ENCODE measurements at regions not wholly inside any gene's neighbourhood (a gene's known extent, or its start where the extent isn't known, plus 50 kb on each side); places are given as distances from the start of the nearest gene placed in this dataset.
"Not testable (repeated sequence)": the region's sequence is repeated elsewhere in the genome, so short reads cannot be mapped to it uniquely, and the experiment has no call there.

DNA sequence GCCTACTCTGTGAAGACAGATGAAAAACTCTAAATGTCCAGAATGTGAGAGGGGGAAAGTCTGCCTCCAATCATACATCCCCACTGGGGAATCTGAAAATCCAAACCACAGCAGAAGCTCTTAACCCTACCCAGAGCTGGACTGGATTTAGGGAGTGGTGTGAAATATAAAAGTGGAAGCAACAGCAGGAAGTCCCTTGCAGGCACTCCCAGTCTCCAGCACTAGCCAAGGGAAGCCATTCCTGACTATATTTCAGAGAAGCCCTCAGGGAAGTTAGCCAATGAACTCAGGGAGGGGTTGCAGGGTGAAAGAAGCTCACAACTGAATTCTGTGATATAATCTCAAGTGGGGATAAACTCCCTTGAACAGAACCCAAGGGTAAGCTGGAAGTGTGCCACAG, 51.5 kb downstream of the CRPPA start:
- Histone ChIP-seq H3K9me3 (ENCODE audit: control insufficient read depth, low read length) (no peaks in the 10 kb centered on the region), H3K4me1 (ENCODE audit: control insufficient read depth, insufficient read depth, low read length) (peaks cover 8% of the 10 kb centered on the region), H3K36me3 (ENCODE audit: control insufficient read depth, insufficient read depth, low read length) (no peaks in the 10 kb centered on the region), H3K27me3 (ENCODE audit: control insufficient read depth, insufficient read depth, low read length, poor library complexity, severe bottlenecking) (no peaks in the 10 kb centered on the region), H3K4me3 (ENCODE audit: insufficient read depth, low read depth, low read length) (no peak overlapping the region), H3K27ac (ENCODE audit: insufficient read depth, low read depth, low read length, poor library complexity, severe bottlenecking) (no peak overlapping the region)

DNA sequence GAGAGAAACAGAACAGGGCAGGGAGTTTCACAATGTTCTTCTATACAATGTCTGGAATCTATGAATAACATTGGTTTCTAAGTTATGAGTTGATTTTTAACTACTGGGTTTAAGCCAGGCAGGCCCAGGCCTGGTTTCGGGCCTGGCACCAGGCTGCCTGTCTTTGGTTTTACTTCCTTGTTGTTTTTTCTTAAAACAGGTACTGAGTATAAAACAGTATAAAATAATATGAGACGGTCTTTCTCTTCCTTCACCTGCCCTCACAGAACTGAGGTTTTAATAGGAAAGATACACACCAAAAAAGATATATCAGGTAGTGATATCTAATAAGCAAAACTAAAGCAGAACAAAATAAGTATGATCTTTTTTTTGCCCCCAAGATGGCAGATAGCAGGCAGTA, 52.0 kb downstream of the CRPPA start:
- not testable (repeated sequence) for H3K27me3 ChIP-seq (ENCODE audit: control insufficient read depth, insufficient read depth, low read length, poor library complexity, severe bottlenecking); H3K9me3 ChIP-seq (ENCODE audit: control insufficient read depth, low read length); H3K4me1 ChIP-seq (ENCODE audit: control insufficient read depth, insufficient read depth, low read length); H3K4me3 ChIP-seq (ENCODE audit: insufficient read depth, low read depth, low read length); H3K36me3 ChIP-seq (ENCODE audit: control insufficient read depth, insufficient read depth, low read length); H3K27ac ChIP-seq (ENCODE audit: insufficient read depth, low read depth, low read length, poor library complexity, severe bottlenecking)
- WGBS, 2 experiments, result 89 to 100% methylated on average over 1 of the region's 2 CpGs

- WGBS, 2 experiments, result 86 to 93% methylated on average over 3 of the region's 3 CpGs
- H3K27ac ChIP-seq (ENCODE audit: insufficient read depth, low read depth, low read length, poor library complexity, severe bottlenecking), result no peak overlapping the region
- peaks cover 8% of the 10 kb centered on the region for H3K4me1 ChIP-seq (ENCODE audit: control insufficient read depth, insufficient read depth, low read length)
- H3K36me3 ChIP-seq (ENCODE audit: control insufficient read depth, insufficient read depth, low read length), result no peaks in the 10 kb centered on the region
- H3K4me3 ChIP-seq (ENCODE audit: insufficient read depth, low read depth, low read length), result no peak overlapping the region
- H3K9me3 ChIP-seq (ENCODE audit: control insufficient read depth, low read length), result no peaks in the 10 kb centered on the region
- H3K27me3 ChIP-seq (ENCODE audit: control insufficient read depth, insufficient read depth, low read length, poor library complexity, severe bottlenecking), result no peaks in the 10 kb centered on the region
Measured at GRCh38 chr7:16368885-16369284, 52.5 kb downstream of the CRPPA start.

GRCh38 chr7:16367115-16367514, 54.2 kb downstream of the CRPPA start:
- Histone ChIP-seq H3K4me1 (ENCODE audit: control insufficient read depth, insufficient read depth, low read length) (peaks cover 8% of the 10 kb centered on the region), H3K4me3 (ENCODE audit: insufficient read depth, low read depth, low read length) (no peak overlapping the region), H3K36me3 (ENCODE audit: control insufficient read depth, insufficient read depth, low read length) (no peaks in the 10 kb centered on the region), H3K27me3 (ENCODE audit: control insufficient read depth, insufficient read depth, low read length, poor library complexity, severe bottlenecking) (no peaks in the 10 kb centered on the region), H3K27ac (ENCODE audit: insufficient read depth, low read depth, low read length, poor library complexity, severe bottlenecking) (no peak overlapping the region), H3K9me3 (ENCODE audit: control insufficient read depth, low read length) (no peaks in the 10 kb centered on the region)
- WGBS, 2 experiments, result 86% methylated on average over 1 of the region's 1 CpG; no CpG with 5 or more reads in 1 of the 2 experiments

- Histone ChIP-seq H3K36me3 (ENCODE audit: control insufficient read depth, insufficient read depth, low read length) (no peaks in the 10 kb centered on the region), H3K27me3 (ENCODE audit: control insufficient read depth, insufficient read depth, low read length, poor library complexity, severe bottlenecking) (no peaks in the 10 kb centered on the region), H3K27ac (ENCODE audit: insufficient read depth, low read depth, low read length, poor library complexity, severe bottlenecking) (no peak overlapping the region), H3K4me3 (ENCODE audit: insufficient read depth, low read depth, low read length) (no peak overlapping the region), H3K4me1 (ENCODE audit: control insufficient read depth, insufficient read depth, low read length) (peaks cover 8% of the 10 kb centered on the region), H3K9me3 (ENCODE audit: control insufficient read depth, low read length) (no peaks in the 10 kb centered on the region)
- WGBS, 2 experiments, result 87 to 89% methylated on average over 3 of the region's 3 CpGs
Measured at GRCh38 chr7:16365952-16366351, 55.4 kb downstream of the CRPPA start.

DNA sequence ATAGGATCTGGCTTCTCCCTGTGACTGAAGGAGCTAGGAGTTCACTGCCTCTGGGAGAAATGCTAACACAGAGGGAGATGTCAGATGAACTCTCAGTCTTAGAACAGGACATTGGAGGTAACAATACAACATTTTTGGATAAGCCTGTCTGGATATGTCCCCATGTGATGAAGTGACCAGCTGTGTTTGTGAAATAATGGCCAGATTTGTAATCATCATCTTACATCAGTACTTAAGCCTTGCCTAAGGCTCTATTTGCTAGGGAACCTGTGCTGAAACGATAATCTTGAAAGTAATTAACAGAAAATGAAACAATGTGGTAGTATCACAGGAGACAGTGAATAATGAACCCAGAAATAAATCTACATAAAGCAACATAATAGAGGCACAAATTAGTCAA, 56.2 kb downstream of the CRPPA start:
- no peak overlapping the region for H3K4me3 ChIP-seq (ENCODE audit: insufficient read depth, low read depth, low read length)
- H3K27me3 ChIP-seq (ENCODE audit: control insufficient read depth, insufficient read depth, low read length, poor library complexity, severe bottlenecking), result no peaks in the 10 kb centered on the region
- no peak overlapping the region for H3K27ac ChIP-seq (ENCODE audit: insufficient read depth, low read depth, low read length, poor library complexity, severe bottlenecking)
- WGBS, 2 experiments, result 100% methylated on average over 1 of the region's 1 CpG; no CpG with 5 or more reads in 1 of the 2 experiments
- peaks cover 8% of the 10 kb centered on the region for H3K4me1 ChIP-seq (ENCODE audit: control insufficient read depth, insufficient read depth, low read length)
- no peaks in the 10 kb centered on the region for H3K9me3 ChIP-seq (ENCODE audit: control insufficient read depth, low read length)
- H3K36me3 ChIP-seq (ENCODE audit: control insufficient read depth, insufficient read depth, low read length), result no peaks in the 10 kb centered on the region

DNA sequence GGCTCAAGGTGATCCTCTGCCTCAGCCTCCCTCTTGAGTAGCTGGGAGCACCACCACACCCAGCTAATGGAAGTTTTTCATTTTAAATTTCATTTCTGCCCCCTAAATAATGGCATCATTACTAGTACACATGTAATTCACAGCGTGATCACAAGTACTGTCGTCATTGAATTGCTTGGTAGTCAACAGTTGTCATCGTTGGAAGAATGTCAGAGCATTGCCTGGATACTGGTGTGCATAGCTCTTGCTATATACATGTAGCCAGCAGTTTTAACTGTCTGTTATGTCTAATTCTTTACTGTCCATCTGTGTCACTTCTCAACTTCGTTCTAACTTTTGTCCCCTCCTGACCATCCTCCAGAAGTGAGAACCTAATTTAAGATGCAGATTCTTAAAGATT, 62.1 kb downstream of the CRPPA start:
- H3K27me3 ChIP-seq (ENCODE audit: control insufficient read depth, insufficient read depth, low read length, poor library complexity, severe bottlenecking), result no peaks in the 10 kb centered on the region
- no peak overlapping the region for H3K27ac ChIP-seq (ENCODE audit: insufficient read depth, low read depth, low read length, poor library complexity, severe bottlenecking)
- no peak overlapping the region for H3K4me3 ChIP-seq (ENCODE audit: insufficient read depth, low read depth, low read length)
- 83 to 90% methylated on average over 4 of the region's 4 CpGs for WGBS, 2 experiments
- H3K4me1 ChIP-seq (ENCODE audit: control insufficient read depth, insufficient read depth, low read length), result no peaks in the 10 kb centered on the region
- H3K36me3 ChIP-seq (ENCODE audit: control insufficient read depth, insufficient read depth, low read length), result no peaks in the 10 kb centered on the region
- H3K9me3 ChIP-seq (ENCODE audit: control insufficient read depth, low read length), result no peaks in the 10 kb centered on the region

- no peaks in the 10 kb centered on the region for H3K4me1 ChIP-seq (ENCODE audit: control insufficient read depth, insufficient read depth, low read length)
- H3K4me3 ChIP-seq (ENCODE audit: insufficient read depth, low read depth, low read length), result no peak overlapping the region
- H3K27me3 ChIP-seq (ENCODE audit: control insufficient read depth, insufficient read depth, low read length, poor library complexity, severe bottlenecking), result no peaks in the 10 kb centered on the region
- no peaks in the 10 kb centered on the region for H3K36me3 ChIP-seq (ENCODE audit: control insufficient read depth, insufficient read depth, low read length)
- 91 to 95% methylated on average over 3 of the region's 3 CpGs for WGBS, 2 experiments
- no peak overlapping the region for H3K27ac ChIP-seq (ENCODE audit: insufficient read depth, low read depth, low read length, poor library complexity, severe bottlenecking)
- H3K9me3 ChIP-seq (ENCODE audit: control insufficient read depth, low read length), result no peaks in the 10 kb centered on the region
Measured at GRCh38 chr7:16357921-16358320, 63.4 kb downstream of the CRPPA start.

DNA sequence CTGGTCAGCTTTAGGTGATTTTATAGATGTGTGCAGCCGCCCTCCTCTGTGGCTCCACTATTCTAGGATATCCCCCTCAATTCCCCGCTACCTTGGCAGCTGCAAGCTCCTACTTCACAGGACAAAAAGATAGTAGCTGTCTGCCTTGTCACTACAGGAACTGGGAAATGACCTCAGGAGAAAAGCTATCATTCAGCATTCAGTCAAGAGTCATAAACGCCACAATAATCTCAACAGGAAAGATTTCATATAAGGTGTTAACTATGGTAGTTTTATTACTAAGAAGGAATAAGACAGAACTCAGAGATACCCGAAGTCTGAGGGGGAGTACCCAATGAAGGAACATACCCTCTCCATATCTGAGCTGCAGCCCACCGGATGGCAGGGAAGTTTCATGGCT, 63.9 kb downstream of the CRPPA start:
- H3K4me1 ChIP-seq (ENCODE audit: control insufficient read depth, insufficient read depth, low read length), result no peaks in the 10 kb centered on the region
- H3K9me3 ChIP-seq (ENCODE audit: control insufficient read depth, low read length), result no peaks in the 10 kb centered on the region
- no peak overlapping the region for H3K4me3 ChIP-seq (ENCODE audit: insufficient read depth, low read depth, low read length)
- H3K36me3 ChIP-seq (ENCODE audit: control insufficient read depth, insufficient read depth, low read length), result no peaks in the 10 kb centered on the region
- no peaks in the 10 kb centered on the region for H3K27me3 ChIP-seq (ENCODE audit: control insufficient read depth, insufficient read depth, low read length, poor library complexity, severe bottlenecking)
- H3K27ac ChIP-seq (ENCODE audit: insufficient read depth, low read depth, low read length, poor library complexity, severe bottlenecking), result no peak overlapping the region
- 93 to 95% methylated on average over 4 to 5 of the region's 5 CpGs for WGBS, 2 experiments

DNA sequence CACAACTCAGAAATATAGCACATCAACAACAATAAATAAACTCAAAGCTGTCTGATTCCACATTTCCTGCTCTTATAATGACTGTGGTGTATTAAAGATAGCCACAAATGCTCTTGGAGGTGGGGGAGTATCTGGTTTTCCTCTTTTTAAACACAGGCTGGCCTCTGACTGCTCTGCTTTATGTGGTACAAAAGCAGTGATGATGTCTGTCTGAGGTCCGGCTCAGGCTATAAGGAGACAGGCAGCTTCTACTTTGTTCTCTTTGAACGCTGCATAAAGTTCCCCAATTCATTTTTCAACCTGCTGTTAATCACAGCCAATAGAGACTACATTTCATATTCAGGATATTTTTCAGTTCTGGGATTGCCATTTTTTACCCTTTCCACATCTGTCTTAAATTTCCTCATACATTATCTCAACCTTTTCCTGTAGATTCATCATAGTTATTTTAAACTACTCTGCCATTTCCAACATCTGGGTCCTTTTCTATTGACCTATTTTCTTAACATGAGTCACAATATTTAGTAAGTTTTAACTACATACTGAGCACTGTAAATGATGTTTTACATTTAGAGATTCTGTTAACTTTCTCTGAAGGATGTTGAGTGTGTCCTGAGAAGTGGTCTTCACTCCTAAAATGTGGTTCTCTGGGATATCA, 64.9 kb downstream of the CRPPA start:
- Histone ChIP-seq H3K36me3 (ENCODE audit: control insufficient read depth, insufficient read depth, low read length) (no peaks in the 10 kb centered on the region), H3K4me1 (ENCODE audit: control insufficient read depth, insufficient read depth, low read length) (no peaks in the 10 kb centered on the region), H3K27ac (ENCODE audit: insufficient read depth, low read depth, low read length, poor library complexity, severe bottlenecking) (no peak overlapping the region), H3K4me3 (ENCODE audit: insufficient read depth, low read depth, low read length) (no peak overlapping the region), H3K27me3 (ENCODE audit: control insufficient read depth, insufficient read depth, low read length, poor library complexity, severe bottlenecking) (no peaks in the 10 kb centered on the region), H3K9me3 (ENCODE audit: control insufficient read depth, low read length) (no peaks in the 10 kb centered on the region)
- WGBS, 2 experiments, result 91% methylated on average over 2 of the region's 2 CpGs

- Histone ChIP-seq H3K27ac (ENCODE audit: insufficient read depth, low read depth, low read length, poor library complexity, severe bottlenecking) (no peak overlapping the region), H3K4me3 (ENCODE audit: insufficient read depth, low read depth, low read length) (no peak overlapping the region), H3K36me3 (ENCODE audit: control insufficient read depth, insufficient read depth, low read length) (no peaks in the 10 kb centered on the region), H3K4me1 (ENCODE audit: control insufficient read depth, insufficient read depth, low read length) (no peaks in the 10 kb centered on the region), H3K9me3 (ENCODE audit: control insufficient read depth, low read length) (no peaks in the 10 kb centered on the region), H3K27me3 (ENCODE audit: control insufficient read depth, insufficient read depth, low read length, poor library complexity, severe bottlenecking) (no peaks in the 10 kb centered on the region)
- WGBS, 2 experiments, result 100% methylated on average over 1 of the region's 1 CpG; no CpG with 5 or more reads in 1 of the 2 experiments
Measured at GRCh38 chr7:16354573-16354972, 66.8 kb downstream of the CRPPA start.

All from ectodermal cell (in vitro differentiated cells).